ENCODE measurements at regions not wholly inside any gene's neighbourhood (a gene's known extent, or its start where the extent isn't known, plus 50 kb on each side); places are given as distances from the start of the nearest gene placed in this dataset.

GRCh38 chr6:167398214-167399050, 73.5 kb downstream of the TTLL2 start:
- TF ChIP-seq, protein P1, sequence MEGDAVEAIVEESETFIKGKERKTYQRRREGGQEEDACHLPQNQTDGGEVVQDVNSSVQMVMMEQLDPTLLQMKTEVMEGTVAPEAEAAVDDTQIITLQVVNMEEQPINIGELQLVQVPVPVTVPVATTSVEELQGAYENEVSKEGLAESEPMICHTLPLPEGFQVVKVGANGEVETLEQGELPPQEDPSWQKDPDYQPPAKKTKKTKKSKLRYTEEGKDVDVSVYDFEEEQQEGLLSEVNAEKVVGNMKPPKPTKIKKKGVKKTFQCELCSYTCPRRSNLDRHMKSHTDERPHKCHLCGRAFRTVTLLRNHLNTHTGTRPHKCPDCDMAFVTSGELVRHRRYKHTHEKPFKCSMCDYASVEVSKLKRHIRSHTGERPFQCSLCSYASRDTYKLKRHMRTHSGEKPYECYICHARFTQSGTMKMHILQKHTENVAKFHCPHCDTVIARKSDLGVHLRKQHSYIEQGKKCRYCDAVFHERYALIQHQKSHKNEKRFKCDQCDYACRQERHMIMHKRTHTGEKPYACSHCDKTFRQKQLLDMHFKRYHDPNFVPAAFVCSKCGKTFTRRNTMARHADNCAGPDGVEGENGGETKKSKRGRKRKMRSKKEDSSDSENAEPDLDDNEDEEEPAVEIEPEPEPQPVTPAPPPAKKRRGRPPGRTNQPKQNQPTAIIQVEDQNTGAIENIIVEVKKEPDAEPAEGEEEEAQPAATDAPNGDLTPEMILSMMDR (IDR thresholded peaks at IDR 0.05) = no peak
- TF ChIP-seq POLR2A (IDR thresholded peaks at IDR 0.05) = no peak
